Loucy (cell line): ENCODE measurements at regions not wholly inside any gene's neighbourhood (a gene's known extent, or its start where the extent isn't known, plus 50 kb on each side); places are given as distances from the start of the nearest gene placed in this dataset.

Source experiments
- CTCF ChIP-seq: fragments of 200-600 bp; sonication (generic); conservative IDR thresholded peaks from 2 replicates; pipeline ENCODE4 v1.5.1; 2014; ENCODE audit warnings: mild to moderate bottlenecking, antibody characterized with exemption, low read length
- EZH2phosphoT487 ChIP-seq: fragments of 200-600 bp; IDR thresholded peaks from 2 replicates; pipeline ENCODE4 v1.6.1; 2018; ENCODE audit warnings: antibody characterized with exemption, mild to moderate bottlenecking, moderate library complexity, borderline replicate concordance

GRCh38 chr22:34160141-34160783, 240.0 kb upstream of the LARGE1 start:
- TF ChIP-seq CTCF (no peak), EZH2phosphoT487 (no peak)
